Ovary (tissue), 7 donors: ENCODE measurements at regions not wholly inside any gene's neighbourhood (a gene's known extent, or its start where the extent isn't known, plus 50 kb on each side); places are given as distances from the start of the nearest gene placed in this dataset.
"Not testable (repeated sequence)": the region's sequence is repeated elsewhere in the genome, so short reads cannot be mapped to it uniquely, and the experiment has no call there.

Experiments used
- DNase-seq, 5 donors: peaks; one replicate each; pipeline ENCODE4 v3.0.0-alpha.2; 2019 to 2020
- H3K27ac ChIP-seq, 2 donors: fragments of 200-600 bp; one replicate each; pipeline versions ENCODE4 v1.5.1 to v1.8.0; 2019 to 2022
- H3K27me3 ChIP-seq: fragments of 200-600 bp; one replicate; pipeline ENCODE4 v1.8.0; 2022
- H3K36me3 ChIP-seq: fragments of 200-600 bp; sonication (generic); one replicate; pipeline ENCODE4 v1.5.1; 2019
- H3K4me1 ChIP-seq: one replicate; pipeline ENCODE4 v1.8.1; 2013; ENCODE audit warnings: mild to moderate bottlenecking, moderate library complexity; ENCODE audit not compliant: insufficient read depth
- H3K4me3 ChIP-seq: fragments of 200-600 bp; sonication (generic); one replicate; pipeline ENCODE4 v1.5.1; 2017
- H3K9me3 ChIP-seq, 2 donors: fragments of 200-600 bp in 1 of 2; sonication (generic) in 1 of 2; one replicate each; pipeline versions ENCODE4 v1.5.1 to v1.8.1; 2013 to 2019; ENCODE audit warnings: mild to moderate bottlenecking in 1 of 2, moderate library complexity in 1 of 2
- CTCF ChIP-seq, 3 donors: fragments of 450-650 bp in 2 of 3; fragments of 200-600 bp in 1 of 3; IDR thresholded peaks; one replicate each; pipeline versions ENCODE4 v1.5.1 to v1.8.0; 2016 to 2022; ENCODE audit warnings: antibody characterized with exemption in 3 of 3, mild to moderate bottlenecking in 1 of 3
- EP300 ChIP-seq: sonication (generic); formaldehyde crosslinking; IDR thresholded peaks from one replicate; pipeline ENCODE4 v1.6.1; 2017; ENCODE audit warnings: antibody characterized with exemption
- POLR2A ChIP-seq: fragments of 450-650 bp; IDR thresholded peaks from one replicate; pipeline ENCODE4 v1.6.1; 2017; ENCODE audit warnings: antibody characterized with exemption, mild to moderate bottlenecking, moderate library complexity
- WGBS, 3 donors: extraction: QIAGEN DNeasy Blood & Tissue Kit in 1 of 3; methylation state at CpG; one replicate each; pipeline versions ENCODE4 v1.1.5 to v1.1.7; 2013 to 2017; 5-methylcytosine and 5-hydroxymethylcytosine counted together
- intact Hi-C, 4 donors: fragments of 100-400 bp; cut with DNase I; formaldehyde crosslinking; loops; one replicate each; pipeline versions ENCODE4 v1.11.0 to v1.15.1; 2022 to 2023
- donor health status: DM: no; HTN: no; CAD: no; lungs with moderate emphysema.
- donor health status: DM: no; HTN: no; CAD: no.
- donor health status: Bipolar disorder and iron deficiency.
- donor health status: DM: no; HTN: no; CAD: no.
- donor health status: DM: yes; HTN: yes; CAD: no.

DNA sequence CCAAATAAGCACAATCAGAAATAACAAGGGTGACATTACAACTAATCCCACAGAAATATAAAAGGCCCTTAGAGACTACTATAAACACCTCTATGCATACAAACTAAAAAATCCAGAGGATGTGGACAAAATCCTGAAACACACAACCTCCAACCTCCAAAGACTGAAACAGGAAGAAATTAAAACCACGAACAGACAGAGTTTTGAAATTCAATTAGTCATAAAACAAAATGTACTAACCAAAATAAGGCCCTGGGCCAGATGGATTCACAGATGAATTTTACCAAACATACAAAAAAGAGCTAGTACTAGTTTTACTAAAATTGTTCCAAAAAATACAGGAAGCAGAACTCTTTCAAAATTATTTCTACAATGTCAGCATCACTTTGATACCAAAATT, 1043.6 kb downstream of the DIPK2A start:
- no peaks in the 10 kb centered on the region for H3K9me3 ChIP-seq
- H3K36me3 ChIP-seq = no peaks in the 10 kb centered on the region
- no peak overlapping the region for H3K4me3 ChIP-seq
- no peak overlapping the region for H3K27ac ChIP-seq
- TF ChIP-seq POLR2A = no peak
- TF ChIP-seq EP300 = no peak
- no peak for TF ChIP-seq CTCF (IDR thresholded peaks at IDR 0.05)
- H3K27me3 ChIP-seq = no peaks in the 10 kb centered on the region
- 5 to 21% (median 10%) methylated on average over 1 of the region's 1 CpG for WGBS, 3 donors
- H3K4me1 ChIP-seq = no peaks in the 10 kb centered on the region
- intact Hi-C loops = no loop called here
- no peak for DNase-seq

- no peaks in the 10 kb centered on the region for H3K9me3 ChIP-seq
- WGBS, 3 donors = 28 to 42% (median 41%) methylated on average over 1 of the region's 1 CpG
- DNase-seq = no peak
- no peaks in the 10 kb centered on the region for H3K36me3 ChIP-seq
- H3K4me3 ChIP-seq = no peak overlapping the region
- H3K4me1 ChIP-seq = no peaks in the 10 kb centered on the region
- H3K27me3 ChIP-seq = no peaks in the 10 kb centered on the region
- TF ChIP-seq CTCF (IDR thresholded peaks at IDR 0.05) (no peak), POLR2A (no peak), EP300 (no peak)
- H3K27ac ChIP-seq = no peak overlapping the region
- intact Hi-C loops = no loop called here
Observed at GRCh38 chr3:145017959-145018358, 1046.3 kb downstream of the DIPK2A start.

GRCh38 chr3:145022447-145022846, 1050.8 kb downstream of the DIPK2A start:
- WGBS, 3 donors = 85 to 90% (median 87%) methylated on average over 2 of the region's 2 CpGs

GRCh38 chr3:145024700-145025099, 1053.1 kb downstream of the DIPK2A start:
- intact Hi-C loops = no loop called here
- WGBS, 3 donors = 89 to 97% (median 90%) methylated on average over 1 of the region's 1 CpG
- H3K9me3 ChIP-seq = no peaks in the 10 kb centered on the region
- H3K27ac ChIP-seq = no peak overlapping the region
- no peak for TF ChIP-seq CTCF (IDR thresholded peaks at IDR 0.05)
- TF ChIP-seq POLR2A = no peak
- TF ChIP-seq EP300 = no peak
- no peaks in the 10 kb centered on the region for H3K4me1 ChIP-seq
- no peak overlapping the region for H3K4me3 ChIP-seq
- DNase-seq = no peak
- H3K27me3 ChIP-seq = no peaks in the 10 kb centered on the region
- no peaks in the 10 kb centered on the region for H3K36me3 ChIP-seq

More at GRCh38 chr3:145022447-145022846, 1050.8 kb downstream of the DIPK2A start:
- intact Hi-C loops = no loop called here
- Histone ChIP-seq H3K4me3 (no peak overlapping the region), H3K27me3 (no peaks in the 10 kb centered on the region), H3K36me3 (no peaks in the 10 kb centered on the region), H3K27ac (no peak overlapping the region), H3K4me1 (no peaks in the 10 kb centered on the region), H3K9me3 (no peaks in the 10 kb centered on the region)
- TF ChIP-seq CTCF (IDR thresholded peaks at IDR 0.05) = no peak
- no peak for TF ChIP-seq EP300
- no peak for TF ChIP-seq POLR2A
- no peak for DNase-seq

DNA sequence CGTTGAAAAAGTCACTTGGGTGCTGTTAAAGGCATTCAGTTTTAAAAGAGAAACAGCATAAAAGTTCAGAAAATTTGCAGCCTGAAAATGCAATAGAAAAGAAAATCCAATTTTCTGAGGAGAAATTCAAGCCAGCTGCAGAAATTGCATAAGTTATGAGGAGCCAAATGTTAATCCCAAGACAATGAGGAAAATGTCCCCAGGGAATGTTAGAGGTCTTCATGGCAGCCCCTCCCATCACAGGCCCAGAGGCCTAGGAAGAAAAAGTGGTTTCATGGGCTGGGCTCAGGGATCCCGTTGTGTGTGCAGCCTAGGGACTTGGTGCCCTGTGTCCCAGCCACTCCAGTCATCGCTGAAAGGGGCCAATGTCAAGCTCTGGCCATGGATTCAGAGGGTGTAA, 1055.6 kb downstream of the DIPK2A start:
- H3K36me3 ChIP-seq, H3K4me3 ChIP-seq, H3K27ac ChIP-seq, DNase-seq, H3K4me1 ChIP-seq, H3K27me3 ChIP-seq, intact Hi-C loops, H3K9me3 ChIP-seq: not testable (repeated sequence)
- 81 to 82% (median 82%) methylated on average over 3 of the region's 3 CpGs for WGBS, 3 donors
